ENCODE measurements at regions not wholly inside any gene's neighbourhood (a gene's known extent, or its start where the extent isn't known, plus 50 kb on each side); places are given as distances from the start of the nearest gene placed in this dataset.

GRCh38 chr2:16738361-16739225 lies 73.0 kb upstream of the CYRIA start:
- H3K4me3 ChIP-seq (ENCODE audit: control extremely low read depth in 1 of 5, extremely low read depth in 1 of 5, insufficient read depth in 1 of 5, low read depth in 2 of 5, low read length in 4 of 5), result no peak overlapping the region
- H3K36me3 ChIP-seq (replicated peaks in 1 of 2; ENCODE audit: control extremely low read depth in 1 of 2, control insufficient read depth in 1 of 2, extremely low read depth in 1 of 2, insufficient read depth in 2 of 2, low read length in 1 of 2), result no peaks in the 10 kb centered on the region
- WGBS (ENCODE audit: insufficient coverage), result 100% methylated on average over 2 of the region's 6 CpGs
- peaks cover 11 to 15% of the 10 kb centered on the region in 2 donors for H3K4me1 ChIP-seq (ENCODE audit: control insufficient read depth in 2 of 2, insufficient read depth in 2 of 2, low read length in 2 of 2)
- Mint-ChIP-seq H3K4me3 (no peak overlapping the region), H3K9me3 (ENCODE audit: insufficient read depth) (no peaks in the 10 kb centered on the region), H3K27me3 (no peaks in the 10 kb centered on the region), H3K27ac (no peak overlapping the region), H3K4me1 (peaks cover 14% of the 10 kb centered on the region)
- H3K4me2 ChIP-seq (replicated peaks; ENCODE audit: low read depth, low read length, poor library complexity, severe bottlenecking), result no peak overlapping the region
- TF ChIP-seq EZH2 (IDR thresholded peaks at IDR 0.05; ENCODE audit: borderline replicate concordance, insufficient read depth, low read depth, low read length, poor library complexity, severe bottlenecking) (no peak), CTCF (IDR thresholded peaks at IDR 0.05) (no peak)
- no peak for DNase-seq
- ATAC-seq (ENCODE audit: low read depth), result no peak
- H3K27me3 ChIP-seq (replicated peaks in 1 of 4; ENCODE audit: control extremely low read depth in 1 of 4, control insufficient read depth in 3 of 4, insufficient read depth in 4 of 4, low read length in 3 of 4), result no peaks in the 10 kb centered on the region
- H3K9me3 ChIP-seq (ENCODE audit: control extremely low read depth in 1 of 3, control insufficient read depth in 2 of 3, insufficient read depth in 1 of 3, low read length in 2 of 3), result no peaks in the 10 kb centered on the region
- H3K27ac ChIP-seq (ENCODE audit: low read length in 2 of 2), result no peak overlapping the region
- POLR2A ChIA-PET, result no interaction called here
- H3K9ac ChIP-seq (ENCODE audit: low read length), result no peak overlapping the region
- CTCF ChIA-PET, result interaction anchor here (0.9 to 1.7 kb wide), 3 partner anchors 16 to 19 kb away, joined by 3 to 4 read pairs (median 3); no protein-coding TSS in a partner anchor
- H3K79me2 ChIP-seq (ENCODE audit: control insufficient read depth, insufficient read depth, low read length), result no peaks in the 10 kb centered on the region
- H4K20me1 ChIP-seq (ENCODE audit: control insufficient read depth, insufficient read depth, low read length, poor library complexity, severe bottlenecking), result no peaks in the 10 kb centered on the region
- H2AFZ ChIP-seq (ENCODE audit: insufficient read depth, low read depth, low read length, poor library complexity, severe bottlenecking), result no peak overlapping the region
- intact Hi-C loops (cut with micrococcal nuclease), result no loop called here

DNA sequence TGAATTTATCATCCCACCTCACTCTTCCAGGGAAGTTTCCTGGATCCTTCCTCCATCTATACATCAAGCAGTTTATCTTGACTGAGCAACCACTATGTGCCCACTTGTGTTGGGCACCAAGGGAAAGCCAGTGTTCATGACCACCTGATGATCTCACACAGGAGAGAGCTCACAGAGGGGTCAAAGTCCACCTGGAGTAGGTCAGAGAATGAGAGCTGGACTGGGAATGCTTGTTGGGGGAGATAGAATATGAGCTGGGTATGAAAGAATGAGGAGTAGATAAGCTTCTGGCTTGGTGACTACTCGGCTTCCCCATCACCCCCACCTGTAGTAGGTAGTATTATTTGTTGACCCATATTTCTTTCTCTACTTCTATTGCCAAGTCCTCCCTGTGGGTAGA lies 72.2 kb upstream of the CYRIA start:
- DNase-seq, result no peak
- no peaks in the 10 kb centered on the region for H3K36me3 ChIP-seq (replicated peaks in 1 of 2; ENCODE audit: control extremely low read depth in 1 of 2, control insufficient read depth in 1 of 2, extremely low read depth in 1 of 2, insufficient read depth in 2 of 2, low read length in 1 of 2)
- Mint-ChIP-seq H3K27me3 (no peaks in the 10 kb centered on the region), H3K27ac (no peak overlapping the region), H3K4me3 (no peak overlapping the region), H3K9me3 (ENCODE audit: insufficient read depth) (no peaks in the 10 kb centered on the region), H3K4me1 (peaks cover 13% of the 10 kb centered on the region)
- H3K27ac ChIP-seq (ENCODE audit: low read length in 2 of 2), result no peak overlapping the region
- ChIA-PET CTCF (interaction anchor here (0.9 to 1.5 kb wide), 3 partner anchors 17 to 124 kb away, joined by 3 to 4 read pairs (median 3); no protein-coding TSS in a partner anchor), POLR2A (no interaction called here)
- H2AFZ ChIP-seq (ENCODE audit: insufficient read depth, low read depth, low read length, poor library complexity, severe bottlenecking), result no peak overlapping the region
- peaks cover 11 to 14% of the 10 kb centered on the region in 2 donors for H3K4me1 ChIP-seq (ENCODE audit: control insufficient read depth in 2 of 2, insufficient read depth in 2 of 2, low read length in 2 of 2)
- no peaks in the 10 kb centered on the region for H3K27me3 ChIP-seq (replicated peaks in 1 of 4; ENCODE audit: control extremely low read depth in 1 of 4, control insufficient read depth in 3 of 4, insufficient read depth in 4 of 4, low read length in 3 of 4)
- ATAC-seq (ENCODE audit: low read depth), result no peak
- no peak overlapping the region for H3K4me3 ChIP-seq (ENCODE audit: control extremely low read depth in 1 of 5, extremely low read depth in 1 of 5, insufficient read depth in 1 of 5, low read depth in 2 of 5, low read length in 4 of 5)
- no peaks in the 10 kb centered on the region for H4K20me1 ChIP-seq (ENCODE audit: control insufficient read depth, insufficient read depth, low read length, poor library complexity, severe bottlenecking)
- no CpG with 5 or more reads among the region's 1 CpG for WGBS (ENCODE audit: insufficient coverage)
- no peaks in the 10 kb centered on the region for H3K79me2 ChIP-seq (ENCODE audit: control insufficient read depth, insufficient read depth, low read length)
- no peak overlapping the region for H3K4me2 ChIP-seq (replicated peaks; ENCODE audit: low read depth, low read length, poor library complexity, severe bottlenecking)
- intact Hi-C loops (cut with micrococcal nuclease), result no loop called here
- no peaks in the 10 kb centered on the region for H3K9me3 ChIP-seq (ENCODE audit: control extremely low read depth in 1 of 3, control insufficient read depth in 2 of 3, insufficient read depth in 1 of 3, low read length in 2 of 3)
- no peak overlapping the region for H3K9ac ChIP-seq (ENCODE audit: low read length)
- TF ChIP-seq CTCF (IDR thresholded peaks at IDR 0.05) (no peak), EZH2 (IDR thresholded peaks at IDR 0.05; ENCODE audit: borderline replicate concordance, insufficient read depth, low read depth, low read length, poor library complexity, severe bottlenecking) (no peak)
